Posterior vena cava (tissue), 2 donors: ENCODE measurements at regions not wholly inside any gene's neighbourhood (a gene's known extent, or its start where the extent isn't known, plus 50 kb on each side); places are given as distances from the start of the nearest gene placed in this dataset.

ENCODE experiments used
- DNase-seq: peaks from one replicate; pipeline ENCODE4 v3.0.0-alpha.2; 2020; ENCODE audit warnings: low spot score
- intact Hi-C, 2 donors: fragments of 100-400 bp; cut with DNase I; formaldehyde crosslinking; loops; one replicate each; pipeline versions ENCODE4 v1.14.1 to v1.14.2; 2022 to 2023
- donor health status: DM: yes; HTN: yes; CAD: no.
- donor health status: DM: yes; HTN: yes; CAD: no.

DNA sequence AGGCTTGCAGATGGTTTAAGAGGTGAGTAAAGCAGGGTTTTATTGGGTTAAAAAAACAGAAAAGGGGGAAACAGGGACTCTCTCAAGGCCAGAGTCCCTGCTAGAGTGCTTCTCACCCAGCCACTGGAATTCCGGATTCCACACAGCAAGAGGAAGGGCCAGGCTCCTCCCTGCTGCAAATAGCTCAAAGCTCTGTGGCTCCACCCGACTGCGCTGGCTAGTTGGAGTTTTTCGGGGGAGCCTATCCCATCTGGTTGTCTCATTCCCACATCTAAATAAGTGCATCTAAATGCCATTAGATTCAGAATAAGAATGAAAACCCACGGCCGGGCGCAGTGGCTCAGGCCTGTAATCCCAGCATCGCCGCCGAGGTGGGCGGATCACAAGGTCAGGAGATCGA, 791.5 kb downstream of the SLC16A7 start:
- intact Hi-C loops: no loop called here
- peak; percentile 74 for DNase-seq

- DNase-seq: no peak
- intact Hi-C loops: no loop called here
Measured at GRCh38 chr12:60391051-60391450, 795.2 kb downstream of the SLC16A7 start.

- intact Hi-C loops: no loop called here
- DNase-seq: peak; percentile 30
Measured at GRCh38 chr12:60391791-60392190, 796.0 kb downstream of the SLC16A7 start.

GRCh38 chr12:60393093-60393492, 797.3 kb downstream of the SLC16A7 start:
- intact Hi-C loops: no loop called here
- peak; percentile 25 for DNase-seq

GRCh38 chr12:60394665-60395064, 798.8 kb downstream of the SLC16A7 start:
- intact Hi-C loops: no loop called here
- no peak for DNase-seq

DNA sequence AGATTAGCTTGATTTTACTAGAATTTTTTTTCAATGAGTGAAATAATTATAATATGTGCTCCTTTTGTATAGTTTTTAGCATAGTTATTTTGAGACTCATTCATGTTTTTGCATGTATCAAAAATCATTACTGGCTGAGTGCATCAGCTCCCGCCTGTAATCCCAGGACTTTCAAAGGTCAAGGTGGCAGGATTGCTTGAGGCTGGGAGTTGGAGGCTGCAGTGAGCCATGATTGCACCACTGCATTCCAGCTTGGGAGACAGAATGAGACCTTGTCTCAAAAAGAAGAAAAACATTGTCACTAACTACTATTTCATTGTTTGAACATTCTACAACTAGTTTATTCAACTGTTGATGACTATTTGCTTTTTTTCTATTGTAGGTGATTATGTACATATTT, 802.7 kb downstream of the SLC16A7 start:
- DNase-seq: no peak
- intact Hi-C loops: no loop called here

DNA sequence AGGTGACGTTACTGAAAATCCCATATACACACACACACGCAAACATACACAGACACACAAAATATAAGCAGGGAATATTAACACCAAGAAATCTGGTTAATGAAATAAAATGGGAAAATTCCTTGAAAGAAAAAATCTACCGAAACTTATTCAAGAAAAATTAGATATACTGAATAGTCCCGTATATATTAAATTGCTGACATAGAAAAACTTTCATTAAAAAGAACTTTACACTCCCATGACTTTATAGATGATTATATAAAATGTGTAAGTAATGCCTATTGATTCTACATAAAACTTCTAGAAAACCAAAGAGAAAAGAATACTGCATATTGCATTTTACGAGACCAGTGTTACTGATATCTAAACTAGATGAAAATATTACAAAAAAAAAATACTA, 803.2 kb downstream of the SLC16A7 start:
- DNase-seq: no peak
- intact Hi-C loops: no loop called here

- intact Hi-C loops: no loop called here
- DNase-seq: no peak
Measured at GRCh38 chr12:60402996-60403395, 807.2 kb downstream of the SLC16A7 start.

DNA sequence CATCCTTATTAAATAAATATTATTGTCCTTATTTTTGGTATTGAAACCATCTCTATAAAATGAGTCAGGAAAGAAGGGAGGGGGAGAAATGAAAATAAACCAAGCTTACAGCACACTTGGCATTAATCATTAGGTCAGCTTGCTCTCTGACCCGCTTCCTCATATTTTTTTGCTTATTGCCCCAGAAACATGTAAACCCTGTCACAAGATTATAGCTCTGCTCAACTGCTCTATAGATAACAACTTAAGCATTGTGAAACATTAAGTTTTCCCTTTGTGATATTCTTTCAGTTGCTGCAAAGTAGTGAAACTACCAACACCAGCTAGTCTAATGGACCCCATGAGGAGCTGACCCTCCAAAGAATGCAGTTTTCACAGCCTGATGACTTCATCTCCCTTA, 819.5 kb downstream of the SLC16A7 start:
- intact Hi-C loops: no loop called here
- no peak for DNase-seq

GRCh38 chr12:60419986-60420385, 824.2 kb downstream of the SLC16A7 start:
- intact Hi-C loops: no loop called here
- no peak for DNase-seq

DNA sequence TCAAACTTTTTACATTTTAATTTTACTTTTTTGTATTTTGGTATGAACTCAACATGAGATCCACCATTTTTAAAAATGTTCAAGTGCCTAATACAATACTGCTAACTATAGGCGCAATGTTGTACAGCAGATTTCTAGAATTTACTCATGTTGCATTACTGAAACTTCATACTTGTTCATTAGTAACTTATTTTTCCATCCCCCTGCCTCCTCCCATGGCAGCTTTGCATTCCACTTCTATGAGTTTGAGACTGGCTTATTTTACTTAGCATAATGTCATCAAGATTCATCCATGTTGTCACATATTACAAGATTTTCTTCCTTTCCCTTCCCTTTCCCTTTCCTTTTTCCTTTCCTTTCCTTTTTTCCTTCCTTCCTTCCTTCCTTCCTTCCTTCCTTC, 825.9 kb downstream of the SLC16A7 start:
- intact Hi-C loops: no loop called here
- DNase-seq: no peak

DNA sequence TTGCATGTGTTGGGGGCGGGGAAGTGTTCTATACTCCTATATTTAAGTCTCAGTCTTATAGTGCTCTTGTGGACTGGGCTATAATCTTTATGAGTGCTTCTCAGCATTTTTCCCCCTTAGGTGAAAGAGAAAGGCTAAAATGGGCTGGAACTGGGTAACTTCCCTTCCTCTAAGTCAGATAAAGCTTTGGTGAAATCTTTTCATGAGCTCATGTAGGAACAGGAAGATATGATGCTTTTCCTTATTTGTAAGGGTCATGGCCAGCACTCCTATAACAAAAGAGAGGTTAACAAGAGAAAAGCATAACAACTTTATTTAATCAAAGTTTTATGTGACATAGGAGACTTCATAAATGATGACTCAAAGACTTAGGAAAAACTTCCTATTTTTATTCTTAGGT, 841.5 kb downstream of the SLC16A7 start:
- no peak for DNase-seq
- intact Hi-C loops: no loop called here

DNA sequence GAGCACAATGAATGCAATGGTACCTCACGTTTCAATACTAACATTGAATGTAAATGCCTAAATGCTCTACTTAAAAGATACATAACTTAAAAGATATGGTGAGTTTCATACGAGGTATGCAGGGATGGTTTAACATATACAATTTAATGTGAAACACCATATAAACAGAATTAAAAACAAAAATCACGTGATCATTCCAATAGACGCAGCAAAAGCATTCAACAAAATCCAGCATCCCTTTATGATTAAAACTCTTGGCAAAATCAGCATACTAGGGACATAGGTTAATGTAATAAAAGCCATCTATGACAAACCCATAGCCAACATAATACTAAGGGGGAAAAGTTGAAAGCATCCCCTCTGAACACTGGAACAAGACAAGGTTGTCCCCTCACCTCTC, 845.7 kb downstream of the SLC16A7 start:
- intact Hi-C loops: no loop called here

DNA sequence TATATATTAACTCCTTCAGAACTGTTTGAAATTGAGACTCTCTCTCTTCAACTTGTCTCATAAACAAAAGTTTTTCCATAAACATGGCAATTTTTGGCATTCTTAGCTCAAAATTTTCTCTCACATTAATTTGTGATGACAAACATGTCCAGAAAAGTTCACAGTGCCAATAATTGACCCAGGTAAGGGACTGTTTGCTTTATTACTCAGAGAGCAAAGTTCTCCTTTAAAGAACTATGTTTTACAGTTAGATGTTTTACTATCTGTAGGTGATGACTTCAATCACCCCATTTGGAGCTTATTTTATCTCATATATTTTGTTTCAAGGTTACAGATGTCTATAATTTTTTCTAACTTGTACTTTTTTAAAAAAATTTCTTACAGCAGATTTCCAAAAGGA, 855.6 kb downstream of the SLC16A7 start:
- intact Hi-C loops: no loop called here

More for the DNA sequence above, 845.7 kb downstream of the SLC16A7 start:
- no peak for DNase-seq

GRCh38 chr12:60465060-60465459, 869.2 kb downstream of the SLC16A7 start:
- DNase-seq: no peak
- intact Hi-C loops: no loop called here

More for the DNA sequence above, 855.6 kb downstream of the SLC16A7 start:
- DNase-seq: no peak

DNA sequence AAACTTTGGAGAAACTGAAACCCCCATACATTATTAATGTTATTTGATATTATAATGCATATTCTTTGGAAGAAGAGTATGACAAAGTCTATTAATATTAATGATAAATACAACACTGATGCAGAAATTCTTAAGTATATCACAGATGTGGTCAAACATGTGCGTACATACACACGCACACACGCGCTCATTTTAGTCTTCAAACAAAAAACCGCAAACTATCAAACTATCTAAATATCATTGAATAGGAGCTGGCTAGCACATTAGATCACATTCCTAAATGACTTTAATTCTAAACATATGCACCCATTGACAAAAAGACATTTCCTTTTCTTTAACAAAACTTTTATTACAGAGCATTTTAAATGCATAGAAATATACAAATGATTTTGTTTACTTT, 872.7 kb downstream of the SLC16A7 start:
- DNase-seq: no peak

GRCh38 chr12:60475825-60476224, 880.0 kb downstream of the SLC16A7 start:
- intact Hi-C loops: no loop called here
- DNase-seq: no peak

More for the DNA sequence above, 872.7 kb downstream of the SLC16A7 start:
- intact Hi-C loops: no loop called here

- intact Hi-C loops: no loop called here
- DNase-seq: no peak
Measured at GRCh38 chr12:60487284-60487683, 891.5 kb downstream of the SLC16A7 start.

DNA sequence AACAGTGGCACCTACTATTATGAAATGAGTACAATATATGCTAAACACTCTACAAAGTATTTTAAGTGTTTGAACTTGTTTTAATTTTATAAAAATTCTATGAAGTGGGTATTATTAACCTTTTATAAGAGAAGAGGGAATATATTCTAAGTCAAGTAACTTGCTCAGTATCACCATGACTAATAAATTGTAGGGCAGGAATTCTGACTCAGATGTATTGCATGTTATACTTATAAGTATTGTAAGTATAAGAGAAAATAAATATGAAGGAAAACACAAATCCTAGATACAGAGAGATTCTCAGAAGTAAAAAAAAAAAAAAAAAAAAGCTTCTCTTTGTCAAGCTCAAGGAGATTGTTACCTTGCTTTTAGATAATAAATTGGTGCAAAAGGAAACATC, 893.2 kb downstream of the SLC16A7 start:
- intact Hi-C loops: no loop called here
- DNase-seq: no peak

DNA sequence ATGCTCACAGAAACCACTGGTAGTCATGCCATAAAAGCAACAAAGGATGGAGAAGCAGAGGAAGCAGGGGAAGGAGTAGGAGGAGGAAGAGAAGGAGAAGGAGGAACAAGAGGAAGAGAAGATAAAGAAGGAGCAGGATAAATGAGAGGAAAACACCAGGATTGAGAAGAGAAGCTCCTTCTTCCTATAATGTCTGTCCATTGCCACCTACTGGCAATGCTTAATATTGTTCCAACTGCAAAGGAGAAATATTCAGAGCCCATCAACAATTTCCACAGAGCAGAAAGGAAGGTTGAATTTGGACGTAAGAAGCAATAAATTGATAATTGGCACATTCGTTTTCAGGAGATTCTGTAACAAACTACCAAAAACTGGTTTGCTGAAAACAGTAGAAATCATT, 898.4 kb downstream of the SLC16A7 start:
- intact Hi-C loops: no loop called here
- no peak for DNase-seq

- DNase-seq: no peak
- intact Hi-C loops: no loop called here
Measured at GRCh38 chr12:60498656-60499055, 902.8 kb downstream of the SLC16A7 start.

DNA sequence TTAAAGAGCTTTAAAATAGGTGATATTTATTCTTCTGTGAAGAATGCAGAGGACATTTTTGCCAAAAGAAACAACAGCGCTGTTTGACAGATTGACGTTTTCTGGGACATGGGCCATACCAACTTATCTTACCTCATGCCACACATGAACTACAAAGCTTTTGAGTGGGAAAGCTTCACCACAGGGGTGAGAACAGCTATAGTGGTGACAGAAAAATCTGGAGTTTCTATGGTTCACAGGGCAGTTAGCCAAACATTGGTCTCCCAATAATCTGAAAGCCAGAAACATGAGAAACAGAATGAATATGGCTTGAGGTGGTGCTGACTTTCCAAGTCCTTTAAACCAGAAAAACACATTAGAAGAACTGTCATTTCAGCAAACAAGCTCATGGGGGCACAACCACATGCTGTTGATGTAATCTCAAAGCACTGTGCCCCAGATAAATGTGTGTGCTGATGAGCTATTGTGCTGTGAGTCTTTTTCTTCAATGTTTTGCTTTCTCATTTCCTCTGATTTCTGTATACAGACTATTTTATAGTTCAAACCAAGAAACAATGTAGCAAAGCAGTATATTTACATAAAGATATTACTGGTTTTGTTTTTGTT, 905.4 kb downstream of the SLC16A7 start:
- DNase-seq: no peak
- intact Hi-C loops: no loop called here
